ENCODE measurements at regions not wholly inside any gene's neighbourhood (a gene's known extent, or its start where the extent isn't known, plus 50 kb on each side); places are given as distances from the start of the nearest gene placed in this dataset.

DNA sequence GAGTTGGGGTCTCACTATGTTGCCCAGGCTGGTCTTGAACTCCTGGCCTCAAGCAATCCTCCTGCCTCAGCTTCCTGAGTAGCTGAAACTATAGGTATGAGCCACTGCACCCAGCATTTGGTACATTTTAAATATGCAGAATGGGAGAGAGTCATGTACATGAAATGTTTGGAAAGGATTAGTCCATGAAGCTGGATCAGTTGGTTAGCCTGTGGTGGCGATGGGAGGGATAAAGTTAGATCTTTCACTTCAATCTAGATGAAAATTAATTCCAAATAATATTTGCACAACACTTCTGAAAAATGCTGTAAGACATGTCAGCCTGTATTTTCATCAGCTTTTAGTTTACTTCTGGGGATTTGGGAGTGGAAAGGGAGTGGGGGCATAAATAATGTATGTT is 188.9 kb downstream of the HUNK start:
- Histone ChIP-seq H3K9me3 (no peaks in the 10 kb centered on the region), H3K4me3 (no peak overlapping the region), H3K36me3 (no peaks in the 10 kb centered on the region), H3K27me3 (no peaks in the 10 kb centered on the region), H3K4me1 (no peaks in the 10 kb centered on the region), H3K27ac (no peak overlapping the region)
- intact Hi-C loops (cut with DNase I) = no loop called here
- DNase-seq (no peak), ATAC-seq (no peak), FAIRE-seq (no peak)
- 86 to 92% methylated on average over 1 of the region's 1 CpG for WGBS, 2 donors
- TF ChIP-seq CTCF (IDR thresholded peaks at IDR 0.05) = no peak

- H3K4me3 ChIP-seq = no peak overlapping the region
- ATAC-seq = no peak
- no peaks in the 10 kb centered on the region for H3K27me3 ChIP-seq
- no peak for TF ChIP-seq CTCF (IDR thresholded peaks at IDR 0.05)
- no peak overlapping the region for H3K27ac ChIP-seq
- WGBS, 2 donors = 77 to 80% methylated on average over 8 of the region's 8 CpGs
- DNase-seq = no peak
- no peaks in the 10 kb centered on the region for H3K36me3 ChIP-seq
- no peaks in the 10 kb centered on the region for H3K4me1 ChIP-seq
- no peak for FAIRE-seq
- intact Hi-C loops (cut with DNase I) = no loop called here
- no peaks in the 10 kb centered on the region for H3K9me3 ChIP-seq
Measured at GRCh38 chr21:32056791-32057190, 184.0 kb downstream of the HUNK start.

- DNase-seq (no peak), FAIRE-seq (no peak), ATAC-seq (no peak)
- Histone ChIP-seq H3K36me3 (no peaks in the 10 kb centered on the region), H3K27ac (no peak overlapping the region), H3K9me3 (no peaks in the 10 kb centered on the region), H3K27me3 (no peaks in the 10 kb centered on the region), H3K4me3 (no peak overlapping the region), H3K4me1 (no peaks in the 10 kb centered on the region)
- TF ChIP-seq CTCF (IDR thresholded peaks at IDR 0.05) = no peak
- intact Hi-C loops (cut with DNase I) = no loop called here
- 63 to 74% methylated on average over 3 of the region's 3 CpGs for WGBS, 2 donors
Measured at GRCh38 chr21:32055305-32055704, 182.5 kb downstream of the HUNK start.

Data from pancreas (tissue), 10 donors.